OCI-LY3 (cell line): ENCODE measurements at regions not wholly inside any gene's neighbourhood (a gene's known extent, or its start where the extent isn't known, plus 50 kb on each side); places are given as distances from the start of the nearest gene placed in this dataset.

Experiments
- H2AFZ ChIP-seq: fragments of 200-600, 300-600 bp; shearing (Covaris generic); 2 replicates; pipeline ENCODE4 v1.6.0; 2014; ENCODE audit warnings: antibody characterized with exemption, low read depth, low read length
- H3K27ac ChIP-seq: fragments of 200-600, 300-600 bp; sonication (generic); 2 replicates; pipeline ENCODE4 v1.5.1; 2014; ENCODE audit warnings: mild to moderate bottlenecking, low read length, moderate library complexity, mixed read lengths
- H3K27me3 ChIP-seq: fragments of 200-600, 300-600 bp; sonication (generic); 2 replicates; pipeline ENCODE4 v1.6.1; 2014; ENCODE audit warnings: low read depth, low read length, mixed read lengths
- H3K36me3 ChIP-seq: fragments of 200-600, 300-600 bp; sonication (generic); replicated peaks from 2 replicates; pipeline ENCODE3; 2014; ENCODE audit warnings: low read depth, low read length, mixed read lengths
- H3K4me1 ChIP-seq: fragments of 300-600, 200-600 bp; sonication (generic); 2 replicates; pipeline ENCODE4 v1.6.1; 2014; ENCODE audit warnings: low read length, mixed read lengths
- H3K4me2 ChIP-seq: fragments of 200-600, 300-600 bp; sonication (generic); 2 replicates; pipeline ENCODE4 v1.6.1; 2014; ENCODE audit warnings: low read length, mixed read lengths
- H3K4me3 ChIP-seq: fragments of 300-600, 200-600 bp; sonication (generic); 2 replicates; pipeline ENCODE4 v1.5.1; 2014; ENCODE audit warnings: antibody characterized with exemption, mild to moderate bottlenecking, low read length, moderate library complexity
- H3K79me2 ChIP-seq: fragments of 300-600, 200-600 bp; shearing (Covaris generic); 2 replicates; pipeline ENCODE4 v1.6.1; 2014; ENCODE audit warnings: mild to moderate bottlenecking, low read length, mixed read lengths
- H3K9ac ChIP-seq: fragments of 300-600, 200-600 bp; shearing (Covaris generic); 2 replicates; pipeline ENCODE4 v1.6.0; 2014; ENCODE audit warnings: mild to moderate bottlenecking, low read length, moderate library complexity
- H3K9me3 ChIP-seq: fragments of 200-600, 300-600 bp; shearing (Covaris generic); 2 replicates; pipeline ENCODE4 v1.6.1; 2014; ENCODE audit warnings: low read length, mixed read lengths; ENCODE audit not compliant: insufficient read depth
- H4K20me1 ChIP-seq: fragments of 200-600, 300-600 bp; sonication (generic); 2 replicates; pipeline ENCODE4 v1.6.1; 2016; ENCODE audit warnings: low read length, mixed read lengths; ENCODE audit not compliant: insufficient read depth
- CTCF ChIP-seq: fragments of 200-600, 300-600 bp; sonication (generic); IDR thresholded peaks from 2 replicates; pipeline ENCODE4 v1.5.1; 2014; ENCODE audit warnings: antibody characterized with exemption, low read length, low read depth
- EZH2phosphoT487 ChIP-seq: fragments of 200-600 bp; shearing (Covaris generic); IDR thresholded peaks from 2 replicates; pipeline ENCODE4 v1.6.1; 2018; ENCODE audit warnings: antibody characterized with exemption, mixed run types, low read depth

GRCh38 chr4:124151031-124151430 lies 561.5 kb downstream of the ANKRD50 start:
- no peak overlapping the region for H3K9ac ChIP-seq
- H3K79me2 ChIP-seq = no peaks in the 10 kb centered on the region
- H3K4me3 ChIP-seq = no peak overlapping the region
- peaks cover 26% of the 10 kb centered on the region for H3K4me1 ChIP-seq
- no peak overlapping the region for H3K4me2 ChIP-seq
- H3K27ac ChIP-seq = no peak overlapping the region
- no peak for TF ChIP-seq EZH2phosphoT487
- TF ChIP-seq CTCF = no peak
- no peaks in the 10 kb centered on the region for H3K36me3 ChIP-seq
- no peaks in the 10 kb centered on the region for H3K27me3 ChIP-seq
- no peak overlapping the region for H2AFZ ChIP-seq
- H3K9me3 ChIP-seq = no peaks in the 10 kb centered on the region
- H4K20me1 ChIP-seq = no peaks in the 10 kb centered on the region

- Histone ChIP-seq H3K4me1 (peaks cover 21% of the 10 kb centered on the region), H3K36me3 (no peaks in the 10 kb centered on the region), H4K20me1 (no peaks in the 10 kb centered on the region), H3K27ac (no peak overlapping the region), H3K4me2 (no peak overlapping the region), H3K4me3 (no peak overlapping the region), H3K9ac (no peak overlapping the region), H2AFZ (no peak overlapping the region), H3K79me2 (no peaks in the 10 kb centered on the region), H3K9me3 (no peaks in the 10 kb centered on the region), H3K27me3 (no peaks in the 10 kb centered on the region)
- TF ChIP-seq CTCF (no peak), EZH2phosphoT487 (no peak)
Measured at GRCh38 chr4:124152132-124152531, 560.4 kb downstream of the ANKRD50 start.

- H3K27ac ChIP-seq = no peak overlapping the region
- no peak overlapping the region for H3K4me3 ChIP-seq
- H2AFZ ChIP-seq = no peak overlapping the region
- TF ChIP-seq EZH2phosphoT487 (no peak), CTCF (no peak)
- H3K4me2 ChIP-seq = no peak overlapping the region
- peaks cover 13% of the 10 kb centered on the region for H3K4me1 ChIP-seq
- H4K20me1 ChIP-seq = no peaks in the 10 kb centered on the region
- H3K9me3 ChIP-seq = no peaks in the 10 kb centered on the region
- no peak overlapping the region for H3K9ac ChIP-seq
- H3K27me3 ChIP-seq = no peaks in the 10 kb centered on the region
- no peaks in the 10 kb centered on the region for H3K79me2 ChIP-seq
- H3K36me3 ChIP-seq = no peaks in the 10 kb centered on the region
Measured at GRCh38 chr4:124155239-124155638, 557.3 kb downstream of the ANKRD50 start.

- no peaks in the 10 kb centered on the region for H3K79me2 ChIP-seq
- no peak overlapping the region for H3K4me2 ChIP-seq
- H3K36me3 ChIP-seq = no peaks in the 10 kb centered on the region
- H3K9me3 ChIP-seq = no peaks in the 10 kb centered on the region
- no peaks in the 10 kb centered on the region for H3K27me3 ChIP-seq
- no peaks in the 10 kb centered on the region for H4K20me1 ChIP-seq
- no peak overlapping the region for H3K27ac ChIP-seq
- no peak overlapping the region for H3K4me3 ChIP-seq
- no peak overlapping the region for H2AFZ ChIP-seq
- H3K4me1 ChIP-seq = no peaks in the 10 kb centered on the region
- TF ChIP-seq CTCF (no peak), EZH2phosphoT487 (no peak)
- no peak overlapping the region for H3K9ac ChIP-seq
Measured at GRCh38 chr4:124157396-124158083, 555.0 kb downstream of the ANKRD50 start.
